Breast epithelium (tissue), 3 donors: ENCODE measurements at regions not wholly inside any gene's neighbourhood (a gene's known extent, or its start where the extent isn't known, plus 50 kb on each side); places are given as distances from the start of the nearest gene placed in this dataset.

ENCODE experiments used
- CTCF ChIP-seq, 3 donors: fragments of 450-650 bp; IDR thresholded peaks; one replicate each; pipeline ENCODE4 v1.5.1; 2016 to 2017; ENCODE audit warnings: antibody characterized with exemption in 3 of 3, mild to moderate bottlenecking in 3 of 3, moderate library complexity in 3 of 3
- POLR2A ChIP-seq: fragments of 450-650 bp; IDR thresholded peaks from one replicate; pipeline ENCODE4 v1.6.1; 2016; ENCODE audit warnings: antibody characterized with exemption, mild to moderate bottlenecking, moderate library complexity

- TF ChIP-seq CTCF (IDR thresholded peaks at IDR 0.05) = no peak
- TF ChIP-seq POLR2A = no peak
Observed at GRCh38 chr1:106217765-106218164, 838.7 kb upstream of the PRMT6 start.
